Subcutaneous abdominal adipose tissue (tissue), 5 donors: ENCODE measurements at regions not wholly inside any gene's neighbourhood (a gene's known extent, or its start where the extent isn't known, plus 50 kb on each side); places are given as distances from the start of the nearest gene placed in this dataset.

Experiments used
- H3K27ac ChIP-seq: one replicate; pipeline ENCODE4 v1.7.0; 2013; ENCODE audit warnings: low read depth, mild to moderate bottlenecking, inconsistent platforms, low read length, moderate library complexity
- H3K27me3 ChIP-seq, 5 donors: one replicate each; pipeline ENCODE4 v1.7.0; 2013; ENCODE audit warnings: low read length in 5 of 5, inconsistent platforms in 1 of 5; ENCODE audit not compliant: control insufficient read depth in 5 of 5, insufficient read depth in 4 of 5
- H3K36me3 ChIP-seq, 5 donors: one replicate each; pipeline ENCODE4 v1.7.0; 2013; ENCODE audit warnings: low read length in 5 of 5; ENCODE audit not compliant: control insufficient read depth in 5 of 5, insufficient read depth in 5 of 5
- H3K4me1 ChIP-seq, 5 donors: one replicate each; pipeline ENCODE4 v1.7.0; 2013; ENCODE audit warnings: low read length in 5 of 5, mild to moderate bottlenecking in 3 of 5, moderate library complexity in 1 of 5; ENCODE audit not compliant: control insufficient read depth in 5 of 5, insufficient read depth in 5 of 5
- H3K4me3 ChIP-seq, 5 donors: one replicate each; pipeline ENCODE4 v1.7.0; 2013; ENCODE audit warnings: low read length in 5 of 5, low read depth in 1 of 5
- H3K9ac ChIP-seq, 5 donors: one replicate each; pipeline ENCODE4 v1.7.0; 2013; ENCODE audit warnings: low read length in 5 of 5, mild to moderate bottlenecking in 4 of 5, moderate library complexity in 3 of 5
- H3K9me3 ChIP-seq, 5 donors: one replicate each; pipeline ENCODE4 v1.7.0; 2013; ENCODE audit warnings: low read length in 5 of 5; ENCODE audit not compliant: control insufficient read depth in 5 of 5
- donor health status: healthy.
- donor health status: healthy.
- donor health status: healthy.
- donor health status: healthy.
- donor health status: healthy.

- H3K4me3 ChIP-seq = peak overlapping the region in 1 of 5 donors; percentile 49
- no peaks in the 10 kb centered on the region for H3K36me3 ChIP-seq
- H3K9me3 ChIP-seq = no peaks in the 10 kb centered on the region
- H3K9ac ChIP-seq = no peak overlapping the region
- no peak overlapping the region for H3K27ac ChIP-seq
- H3K27me3 ChIP-seq = no peaks in the 10 kb centered on the region
- peaks cover 2 to 37% (median 20%) of the 10 kb centered on the region in 5 donors for H3K4me1 ChIP-seq
Measured at GRCh38 chr14:65335411-65335947, 77.1 kb upstream of the FUT8 start.

GRCh38 chr14:65336191-65336591, 76.3 kb upstream of the FUT8 start:
- Histone ChIP-seq H3K27ac (no peak overlapping the region), H3K9ac (no peak overlapping the region), H3K27me3 (no peaks in the 10 kb centered on the region), H3K36me3 (no peaks in the 10 kb centered on the region), H3K9me3 (no peaks in the 10 kb centered on the region), H3K4me3 (no peak overlapping the region), H3K4me1 (peaks cover 2 to 33% (median 20%) of the 10 kb centered on the region in 5 donors)

GRCh38 chr14:65339866-65340265, 72.7 kb upstream of the FUT8 start:
- no peaks in the 10 kb centered on the region for H3K36me3 ChIP-seq
- no peaks in the 10 kb centered on the region for H3K27me3 ChIP-seq
- peaks cover 0 to 16% (median 7%) of the 10 kb centered on the region in 5 donors for H3K4me1 ChIP-seq
- no peak overlapping the region for H3K9ac ChIP-seq
- no peaks in the 10 kb centered on the region for H3K9me3 ChIP-seq
- no peak overlapping the region for H3K4me3 ChIP-seq
- no peak overlapping the region for H3K27ac ChIP-seq

GRCh38 chr14:65344011-65344410, 68.5 kb upstream of the FUT8 start:
- peaks cover 0 to 9% (median 4%) of the 10 kb centered on the region in 5 donors for H3K4me1 ChIP-seq
- no peak overlapping the region for H3K9ac ChIP-seq
- no peak overlapping the region for H3K4me3 ChIP-seq
- no peak overlapping the region for H3K27ac ChIP-seq
- H3K27me3 ChIP-seq = no peaks in the 10 kb centered on the region
- no peaks in the 10 kb centered on the region for H3K36me3 ChIP-seq
- H3K9me3 ChIP-seq = no peaks in the 10 kb centered on the region

- Histone ChIP-seq H3K27me3 (no peaks in the 10 kb centered on the region), H3K9ac (no peak overlapping the region), H3K36me3 (no peaks in the 10 kb centered on the region), H3K9me3 (no peaks in the 10 kb centered on the region), H3K4me3 (no peak overlapping the region), H3K27ac (no peak overlapping the region), H3K4me1 (peaks cover 0 to 9% (median 4%) of the 10 kb centered on the region in 5 donors)
Measured at GRCh38 chr14:65345266-65345665, 67.3 kb upstream of the FUT8 start.

GRCh38 chr14:65346474-65346873, 66.1 kb upstream of the FUT8 start:
- no peaks in the 10 kb centered on the region for H3K9me3 ChIP-seq
- no peak overlapping the region for H3K4me3 ChIP-seq
- H3K36me3 ChIP-seq = no peaks in the 10 kb centered on the region
- H3K4me1 ChIP-seq = peaks cover 0 to 9% (median 4%) of the 10 kb centered on the region in 5 donors
- no peak overlapping the region for H3K27ac ChIP-seq
- H3K27me3 ChIP-seq = no peaks in the 10 kb centered on the region
- peak overlapping the region in 1 of 5 donors; percentile 16 for H3K9ac ChIP-seq

GRCh38 chr14:65346895-65347294, 65.6 kb upstream of the FUT8 start:
- Histone ChIP-seq H3K9me3 (no peaks in the 10 kb centered on the region), H3K27ac (no peak overlapping the region), H3K4me3 (no peak overlapping the region), H3K36me3 (no peaks in the 10 kb centered on the region), H3K9ac (peak overlapping the region in 1 of 5 donors; percentile 16), H3K27me3 (no peaks in the 10 kb centered on the region), H3K4me1 (peaks cover 0 to 9% (median 4%) of the 10 kb centered on the region in 5 donors)

GRCh38 chr14:65348137-65348536, 64.4 kb upstream of the FUT8 start:
- no peaks in the 10 kb centered on the region for H3K36me3 ChIP-seq
- no peaks in the 10 kb centered on the region for H3K9me3 ChIP-seq
- H3K27me3 ChIP-seq = no peaks in the 10 kb centered on the region
- H3K4me1 ChIP-seq = peaks cover 0 to 9% (median 4%) of the 10 kb centered on the region in 5 donors
- no peak overlapping the region for H3K9ac ChIP-seq
- H3K4me3 ChIP-seq = no peak overlapping the region
- H3K27ac ChIP-seq = no peak overlapping the region

GRCh38 chr14:65349100-65349499, 63.4 kb upstream of the FUT8 start:
- no peaks in the 10 kb centered on the region for H3K9me3 ChIP-seq
- H3K36me3 ChIP-seq = no peaks in the 10 kb centered on the region
- no peak overlapping the region for H3K27ac ChIP-seq
- peaks cover 0 to 9% (median 4%) of the 10 kb centered on the region in 5 donors for H3K4me1 ChIP-seq
- H3K9ac ChIP-seq = no peak overlapping the region
- no peak overlapping the region for H3K4me3 ChIP-seq
- H3K27me3 ChIP-seq = no peaks in the 10 kb centered on the region

- Histone ChIP-seq H3K9ac (no peak overlapping the region), H3K9me3 (no peaks in the 10 kb centered on the region), H3K27ac (no peak overlapping the region), H3K27me3 (no peaks in the 10 kb centered on the region), H3K4me3 (no peak overlapping the region), H3K36me3 (no peaks in the 10 kb centered on the region), H3K4me1 (peaks cover 0 to 7% (median 4%) of the 10 kb centered on the region in 5 donors)
Measured at GRCh38 chr14:65351493-65352194, 60.9 kb upstream of the FUT8 start.
